A673 (cell line): ENCODE measurements at regions not wholly inside any gene's neighbourhood (a gene's known extent, or its start where the extent isn't known, plus 50 kb on each side); places are given as distances from the start of the nearest gene placed in this dataset.

Experiments used
- BruUV-seq: library from RNA; stranded (reverse); fragments of 400-500 nt; replicated peaks from 2 replicates; lab custom pipeline; 2021; lab: Mats Ljungman, UMichigan
- CTCF ChIA-PET: fragments of 300-600 bp; sonication (Branson Sonifier 250); formaldehyde crosslinking; loops from one replicate; lab custom pipeline; 2022; ENCODE audit warnings: antibody characterized with exemption; lab: Charles Lee
- POLR2A ChIA-PET: fragments of 300-600 bp; sonication (Branson Sonifier 250); formaldehyde crosslinking; loops from one replicate; lab custom pipeline; 2022; ENCODE audit warnings: antibody characterized with exemption; ENCODE audit not compliant: low non-redundant PET; lab: Charles Lee
- DNase-seq: peaks from one replicate; pipeline ENCODE4 v3.0.0-alpha.2; 2015; ENCODE audit warnings: low spot score
- H3K27ac ChIP-seq: fragments of 200-600 bp; sonication (generic); 2 replicates; pipeline ENCODE4 v1.5.1; 2016; ENCODE audit warnings: mixed run types, low read depth, mild to moderate bottlenecking, mixed read lengths, antibody characterized with exemption, low read length; ENCODE audit not compliant: poor library complexity, severe bottlenecking
- H3K27me3 ChIP-seq: fragments of 200-600 bp; sonication (generic); replicated peaks from 2 replicates; pipeline ENCODE4 v1.6.1; 2017; ENCODE audit warnings: mixed run types, low read depth, mild to moderate bottlenecking, mixed read lengths, antibody characterized with exemption, low read length; ENCODE audit not compliant: insufficient read depth, poor library complexity
- H3K36me3 ChIP-seq: fragments of 200-600 bp; sonication (generic); 2 replicates; pipeline ENCODE4 v1.6.1; 2016; ENCODE audit warnings: mixed run types, mild to moderate bottlenecking, mixed read lengths, antibody characterized with exemption, low read length; ENCODE audit not compliant: insufficient read depth, poor library complexity, severe bottlenecking
- H3K4me1 ChIP-seq: fragments of 200-600 bp; sonication (generic); 2 replicates; pipeline ENCODE4 v1.6.1; 2017; ENCODE audit warnings: mixed run types, mild to moderate bottlenecking, mixed read lengths, antibody characterized with exemption, low read length; ENCODE audit not compliant: insufficient read depth, poor library complexity, severe bottlenecking
- H3K4me3 ChIP-seq: fragments of 200-600 bp; sonication (generic); 2 replicates; pipeline ENCODE4 v1.5.1; 2016; ENCODE audit warnings: low read depth, mixed run types, mild to moderate bottlenecking, mixed read lengths, low read length; ENCODE audit not compliant: poor library complexity, severe bottlenecking
- H3K9me3 ChIP-seq: fragments of 200-600 bp; sonication (generic); 2 replicates; pipeline ENCODE4 v1.6.1; 2016; ENCODE audit warnings: mixed run types, low read depth, mild to moderate bottlenecking, mixed read lengths, antibody characterized with exemption, low read length; ENCODE audit not compliant: poor library complexity, severe bottlenecking
- EZH2 ChIP-seq: fragments of 200-600 bp; sonication (generic); IDR thresholded peaks from 2 replicates; pipeline ENCODE4 v1.6.1; 2017; ENCODE audit warnings: borderline replicate concordance, low read depth, mild to moderate bottlenecking, mixed read lengths, antibody characterized with exemption, low read length; ENCODE audit not compliant: poor library complexity, severe bottlenecking
- intact Hi-C: fragments of 100-400 bp; cut with micrococcal nuclease; formaldehyde crosslinking; loops from one replicate; pipeline ENCODE4 v1.10.0; 2022; ENCODE audit not compliant: unreplicated experiment
- TF ChIP-seq, protein P1 (sequence below): fragments of 300-800, 200-600 bp; sonication (generic); conservative IDR thresholded peaks from 2 replicates; pipeline ENCODE4 v1.5.1; 2017; ENCODE audit warnings: low read depth, mild to moderate bottlenecking, antibody characterized with exemption, low read length, moderate library complexity, mixed read lengths

DNA sequence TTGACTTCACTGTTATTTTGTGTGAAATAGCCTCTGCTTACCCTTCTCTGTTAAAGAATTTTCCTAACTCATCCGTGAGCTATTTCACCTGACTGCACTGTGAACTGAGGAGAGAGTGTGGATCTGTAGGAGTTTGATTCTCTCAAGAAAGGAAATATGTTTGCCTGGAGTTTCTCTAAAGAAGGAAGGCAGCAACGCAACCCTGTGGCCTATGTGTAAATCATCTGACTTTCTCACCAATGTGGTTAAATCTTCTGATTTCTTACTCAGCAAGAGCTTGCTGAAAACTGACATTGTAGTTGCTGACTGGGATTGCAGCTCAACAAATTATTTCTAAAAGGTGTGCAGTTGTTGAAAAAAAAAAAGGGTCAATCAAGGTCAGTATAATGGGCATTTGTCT lies 153.9 kb upstream of the PELI1 start:
- Histone ChIP-seq H3K4me3 (no peak overlapping the region), H3K9me3 (no peaks in the 10 kb centered on the region), H3K4me1 (no peaks in the 10 kb centered on the region), H3K27ac (no peak overlapping the region), H3K27me3 (no peaks in the 10 kb centered on the region), H3K36me3 (no peaks in the 10 kb centered on the region)
- DNase-seq: no peak
- BruUV-seq: no TSS peak
- intact Hi-C loops: no loop called here
- TF ChIP-seq EZH2: no peak
- TF ChIP-seq, protein P1, sequence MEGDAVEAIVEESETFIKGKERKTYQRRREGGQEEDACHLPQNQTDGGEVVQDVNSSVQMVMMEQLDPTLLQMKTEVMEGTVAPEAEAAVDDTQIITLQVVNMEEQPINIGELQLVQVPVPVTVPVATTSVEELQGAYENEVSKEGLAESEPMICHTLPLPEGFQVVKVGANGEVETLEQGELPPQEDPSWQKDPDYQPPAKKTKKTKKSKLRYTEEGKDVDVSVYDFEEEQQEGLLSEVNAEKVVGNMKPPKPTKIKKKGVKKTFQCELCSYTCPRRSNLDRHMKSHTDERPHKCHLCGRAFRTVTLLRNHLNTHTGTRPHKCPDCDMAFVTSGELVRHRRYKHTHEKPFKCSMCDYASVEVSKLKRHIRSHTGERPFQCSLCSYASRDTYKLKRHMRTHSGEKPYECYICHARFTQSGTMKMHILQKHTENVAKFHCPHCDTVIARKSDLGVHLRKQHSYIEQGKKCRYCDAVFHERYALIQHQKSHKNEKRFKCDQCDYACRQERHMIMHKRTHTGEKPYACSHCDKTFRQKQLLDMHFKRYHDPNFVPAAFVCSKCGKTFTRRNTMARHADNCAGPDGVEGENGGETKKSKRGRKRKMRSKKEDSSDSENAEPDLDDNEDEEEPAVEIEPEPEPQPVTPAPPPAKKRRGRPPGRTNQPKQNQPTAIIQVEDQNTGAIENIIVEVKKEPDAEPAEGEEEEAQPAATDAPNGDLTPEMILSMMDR: 0 out of 2 replicates have a peak, but pooled peaks have one; percentile 15
- ChIA-PET POLR2A (interaction anchor here (0.7 kb wide), 1 partner anchor 73 kb away, joined by 4 read pairs; no protein-coding TSS in a partner anchor), CTCF (no interaction called here)

DNA sequence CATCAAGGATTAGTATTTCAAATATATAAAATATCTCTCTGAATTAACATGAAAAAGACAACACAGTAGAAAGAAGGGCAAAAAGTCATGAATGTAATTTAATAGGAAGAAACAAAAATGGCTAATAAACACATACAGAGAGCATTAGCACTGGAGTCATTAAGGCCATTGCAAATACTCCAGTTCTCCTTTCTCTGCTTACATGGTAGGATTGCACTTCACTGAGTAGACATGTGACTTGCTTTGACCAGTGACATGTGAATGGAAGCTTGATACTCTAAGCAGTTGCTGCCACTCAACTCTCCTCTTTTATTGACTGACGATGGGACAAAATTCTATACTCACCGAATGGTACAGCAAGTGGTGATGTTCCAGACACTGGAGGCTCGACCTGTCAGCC lies 153.9 kb upstream of the LGALSL start:
- TF ChIP-seq EZH2: no peak
- TF ChIP-seq, protein P1: no peak
- H3K36me3 ChIP-seq: no peaks in the 10 kb centered on the region
- no peak for DNase-seq
- H3K9me3 ChIP-seq: no peaks in the 10 kb centered on the region
- H3K27me3 ChIP-seq: no peaks in the 10 kb centered on the region
- POLR2A ChIA-PET: no interaction called here
- H3K4me1 ChIP-seq: no peaks in the 10 kb centered on the region
- intact Hi-C loops: no loop called here
- no peak overlapping the region for H3K4me3 ChIP-seq
- no TSS peak for BruUV-seq
- H3K27ac ChIP-seq: no peak overlapping the region
- CTCF ChIA-PET: no interaction called here

DNA sequence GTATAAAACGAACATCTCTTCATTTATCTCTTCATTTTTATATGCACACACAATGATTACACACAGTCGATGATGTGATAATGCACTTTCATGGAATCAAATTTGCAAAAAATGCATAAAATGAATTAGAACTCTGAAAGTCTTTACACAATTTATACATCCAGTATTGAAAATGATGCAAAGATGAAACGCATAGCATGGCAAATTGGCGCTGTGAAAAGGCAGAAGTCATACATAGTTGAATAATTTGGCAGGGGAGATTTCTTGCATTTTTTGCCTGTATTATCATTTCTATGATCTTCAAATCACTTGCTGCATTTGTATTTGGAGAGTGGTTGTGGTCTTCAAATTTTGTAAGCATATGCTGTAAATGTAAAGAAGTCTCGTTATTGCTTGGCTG lies 150.7 kb upstream of the LGALSL start:
- ChIA-PET POLR2A (no interaction called here), CTCF (no interaction called here)
- no peak overlapping the region for H3K4me3 ChIP-seq
- no peak overlapping the region for H3K27ac ChIP-seq
- no peak for DNase-seq
- H3K4me1 ChIP-seq: no peaks in the 10 kb centered on the region
- H3K27me3 ChIP-seq: no peaks in the 10 kb centered on the region
- no TSS peak for BruUV-seq
- H3K9me3 ChIP-seq: no peaks in the 10 kb centered on the region
- intact Hi-C loops: no loop called here
- H3K36me3 ChIP-seq: no peaks in the 10 kb centered on the region
- TF ChIP-seq, protein P1: no peak
- no peak for TF ChIP-seq EZH2
